ENCODE measurements at regions not wholly inside any gene's neighbourhood (a gene's known extent, or its start where the extent isn't known, plus 50 kb on each side); places are given as distances from the start of the nearest gene placed in this dataset.
"Not testable (repeated sequence)": the region's sequence is repeated elsewhere in the genome, so short reads cannot be mapped to it uniquely, and the experiment has no call there.

GRCh38 chr3:13140596-13140995, 67.4 kb upstream of the IQSEC1 start:
- Mint-ChIP-seq H3K27me3 (peaks cover 25% of the 10 kb centered on the region), H3K4me3 (no peak overlapping the region)

DNA sequence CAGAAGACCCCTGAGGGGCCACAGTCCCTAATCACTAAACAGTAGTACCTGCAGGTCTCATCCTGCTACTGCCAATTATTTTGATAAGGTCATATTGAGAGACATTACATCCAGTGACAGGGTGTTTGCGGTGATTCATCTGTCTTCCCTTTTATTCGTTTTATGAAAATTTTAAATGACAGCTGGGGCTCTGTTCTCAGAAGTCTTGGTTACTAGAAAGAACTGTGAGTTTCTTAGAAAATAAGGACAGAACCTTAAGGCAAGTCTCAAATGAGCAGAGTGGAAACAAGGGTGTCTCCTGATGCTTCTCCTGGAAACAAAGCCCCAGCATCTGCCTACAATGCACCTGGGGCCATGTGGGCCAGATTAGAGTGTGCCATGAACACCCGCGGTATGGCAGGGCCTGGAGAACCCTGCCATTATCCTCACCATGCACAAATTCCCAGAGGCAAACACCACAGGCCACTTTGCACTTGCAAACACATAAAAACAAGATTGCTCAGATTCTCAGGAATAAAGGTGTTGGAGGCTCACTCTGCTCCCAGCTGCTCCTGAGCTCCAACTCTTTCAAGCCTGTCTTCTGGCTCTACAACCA, 66.3 kb upstream of the IQSEC1 start:
- Mint-ChIP-seq H3K27me3 (peaks cover 25% of the 10 kb centered on the region), H3K4me1 (ENCODE audit: low read depth) (no peaks in the 10 kb centered on the region), H3K36me3 (ENCODE audit: low read depth) (no peaks in the 10 kb centered on the region), H3K9me3 (no peaks in the 10 kb centered on the region), H3K27ac (no peak overlapping the region), H3K4me3 (no peak overlapping the region)
- intact Hi-C loops (cut with micrococcal nuclease) = no loop called here

More at GRCh38 chr3:13140596-13140995, 67.4 kb upstream of the IQSEC1 start:
- intact Hi-C loops (cut with micrococcal nuclease) = no loop called here
- Mint-ChIP-seq H3K36me3 (ENCODE audit: low read depth) (no peaks in the 10 kb centered on the region), H3K4me1 (ENCODE audit: low read depth) (no peaks in the 10 kb centered on the region), H3K9me3 (no peaks in the 10 kb centered on the region), H3K27ac (no peak overlapping the region)

- intact Hi-C loops (cut with micrococcal nuclease) = no loop called here
- no peaks in the 10 kb centered on the region for H3K36me3 Mint-ChIP-seq (ENCODE audit: low read depth)
- H3K4me3 Mint-ChIP-seq = no peak overlapping the region
- H3K27ac Mint-ChIP-seq = no peak overlapping the region
- no peaks in the 10 kb centered on the region for H3K4me1 Mint-ChIP-seq (ENCODE audit: low read depth)
- H3K9me3 Mint-ChIP-seq = no peaks in the 10 kb centered on the region
- H3K27me3 Mint-ChIP-seq = peaks cover 25% of the 10 kb centered on the region
Measured at GRCh38 chr3:13138833-13139145, 65.6 kb upstream of the IQSEC1 start.

GRCh38 chr3:13137941-13138832, 65.0 kb upstream of the IQSEC1 start:
- Mint-ChIP-seq H3K27me3 (peaks cover 27% of the 10 kb centered on the region), H3K36me3 (ENCODE audit: low read depth) (no peaks in the 10 kb centered on the region), H3K4me1 (ENCODE audit: low read depth) (no peaks in the 10 kb centered on the region), H3K9me3 (no peaks in the 10 kb centered on the region), H3K4me3 (no peak overlapping the region), H3K27ac (no peak overlapping the region)
- intact Hi-C loops (cut with micrococcal nuclease) = no loop called here

GRCh38 chr3:13136848-13137247, 63.6 kb upstream of the IQSEC1 start:
- intact Hi-C loops (cut with micrococcal nuclease) = not testable (repeated sequence)

DNA sequence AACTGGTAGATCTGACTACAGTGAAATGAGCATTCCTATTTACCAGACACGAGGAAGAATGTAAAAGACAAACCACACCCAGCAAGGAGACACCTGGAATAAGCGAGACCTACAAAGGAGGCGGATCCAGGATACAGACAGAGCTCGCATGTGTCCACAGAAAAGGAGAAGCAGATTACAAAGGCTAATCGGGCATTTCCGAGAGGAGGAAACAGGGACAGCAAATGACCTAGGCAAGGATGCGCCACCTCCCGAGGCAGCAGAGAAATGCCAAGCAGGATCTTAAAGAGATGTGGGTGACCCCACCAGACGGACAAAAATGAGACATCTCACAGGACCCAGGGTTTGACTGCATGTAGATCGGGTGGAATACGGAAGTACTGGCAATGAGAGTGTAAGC, 63.2 kb upstream of the IQSEC1 start:
- H3K9me3 Mint-ChIP-seq = no peaks in the 10 kb centered on the region
- H3K36me3 Mint-ChIP-seq (ENCODE audit: low read depth) = no peaks in the 10 kb centered on the region
- H3K27me3 Mint-ChIP-seq = peaks cover 28% of the 10 kb centered on the region
- H3K4me1 Mint-ChIP-seq (ENCODE audit: low read depth) = no peaks in the 10 kb centered on the region
- intact Hi-C loops (cut with micrococcal nuclease) = no loop called here
- H3K27ac Mint-ChIP-seq = no peak overlapping the region
- no peak overlapping the region for H3K4me3 Mint-ChIP-seq

More at GRCh38 chr3:13136848-13137247, 63.6 kb upstream of the IQSEC1 start:
- not testable (repeated sequence) for H3K36me3 Mint-ChIP-seq (ENCODE audit: low read depth); H3K9me3 Mint-ChIP-seq; H3K27ac Mint-ChIP-seq; H3K4me1 Mint-ChIP-seq (ENCODE audit: low read depth); H3K4me3 Mint-ChIP-seq
- peaks cover 29% of the 10 kb centered on the region for H3K27me3 Mint-ChIP-seq

- no peak overlapping the region for H3K27ac Mint-ChIP-seq
- no peaks in the 10 kb centered on the region for H3K9me3 Mint-ChIP-seq
- H3K4me3 Mint-ChIP-seq = no peak overlapping the region
- no peaks in the 10 kb centered on the region for H3K4me1 Mint-ChIP-seq (ENCODE audit: low read depth)
- intact Hi-C loops (cut with micrococcal nuclease) = no loop called here
- H3K27me3 Mint-ChIP-seq = peaks cover 25% of the 10 kb centered on the region
- no peaks in the 10 kb centered on the region for H3K36me3 Mint-ChIP-seq (ENCODE audit: low read depth)
Measured at GRCh38 chr3:13135811-13136321, 62.6 kb upstream of the IQSEC1 start.

DNA sequence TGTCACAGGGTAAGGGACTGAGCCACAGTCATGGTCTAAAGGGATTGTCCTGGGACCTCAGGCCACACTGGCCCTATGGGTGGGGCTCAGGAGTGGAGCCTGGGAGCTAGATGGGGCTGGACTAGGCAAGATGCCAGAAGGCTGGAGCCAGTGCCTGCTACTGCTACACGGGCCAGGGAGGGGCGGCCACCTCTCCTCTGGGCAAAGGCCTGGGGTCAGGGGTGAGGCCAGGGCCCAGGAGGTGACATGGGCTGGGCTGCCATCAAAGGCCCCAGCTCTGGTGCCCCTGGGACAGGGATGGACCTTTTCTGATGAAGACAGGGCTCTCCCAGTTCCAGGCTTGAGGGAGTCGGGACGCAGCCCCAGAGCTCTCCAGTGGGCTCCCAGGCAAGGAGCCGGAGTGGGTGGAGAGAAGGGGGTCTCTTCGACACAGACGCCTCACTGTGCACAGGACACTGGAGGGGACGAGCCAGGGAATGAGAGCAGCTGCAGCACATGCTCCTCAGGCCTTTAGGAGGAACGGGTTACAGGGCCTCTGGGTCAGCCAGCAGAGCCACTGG, 62.1 kb upstream of the IQSEC1 start:
- no peaks in the 10 kb centered on the region for H3K9me3 Mint-ChIP-seq
- H3K27ac Mint-ChIP-seq = no peak overlapping the region
- H3K4me3 Mint-ChIP-seq = no peak overlapping the region
- peaks cover 26% of the 10 kb centered on the region for H3K27me3 Mint-ChIP-seq
- intact Hi-C loops (cut with micrococcal nuclease) = no loop called here
- H3K4me1 Mint-ChIP-seq (ENCODE audit: low read depth) = no peaks in the 10 kb centered on the region
- H3K36me3 Mint-ChIP-seq (ENCODE audit: low read depth) = no peaks in the 10 kb centered on the region

DNA sequence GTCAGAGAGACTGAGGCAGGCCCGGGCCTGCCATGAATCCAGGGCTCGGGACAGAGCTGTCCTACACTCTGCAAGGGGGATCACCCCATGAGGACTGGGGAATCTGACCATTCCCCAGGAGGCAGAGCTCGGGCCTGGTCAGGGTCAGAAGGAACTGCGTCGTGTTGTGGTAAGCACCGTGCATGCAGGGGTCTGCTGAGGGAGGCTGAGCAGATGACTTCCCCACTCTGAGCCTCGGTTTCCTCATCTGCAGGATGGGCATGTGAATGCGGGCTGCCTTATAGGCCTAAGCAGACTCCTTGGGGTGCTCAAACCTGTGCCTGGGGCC, 61.6 kb upstream of the IQSEC1 start:
- Mint-ChIP-seq H3K27ac (no peak overlapping the region), H3K36me3 (ENCODE audit: low read depth) (no peaks in the 10 kb centered on the region), H3K9me3 (no peaks in the 10 kb centered on the region), H3K4me1 (ENCODE audit: low read depth) (no peaks in the 10 kb centered on the region), H3K27me3 (peaks cover 23% of the 10 kb centered on the region), H3K4me3 (no peak overlapping the region)
- intact Hi-C loops (cut with micrococcal nuclease) = no loop called here

GRCh38 chr3:13134166-13134878, 61.1 kb upstream of the IQSEC1 start:
- Mint-ChIP-seq H3K27ac (no peak overlapping the region), H3K4me1 (ENCODE audit: low read depth) (no peaks in the 10 kb centered on the region), H3K36me3 (ENCODE audit: low read depth) (no peaks in the 10 kb centered on the region), H3K9me3 (no peaks in the 10 kb centered on the region), H3K4me3 (no peak overlapping the region), H3K27me3 (peaks cover 21% of the 10 kb centered on the region)
- intact Hi-C loops (cut with micrococcal nuclease) = no loop called here

DNA sequence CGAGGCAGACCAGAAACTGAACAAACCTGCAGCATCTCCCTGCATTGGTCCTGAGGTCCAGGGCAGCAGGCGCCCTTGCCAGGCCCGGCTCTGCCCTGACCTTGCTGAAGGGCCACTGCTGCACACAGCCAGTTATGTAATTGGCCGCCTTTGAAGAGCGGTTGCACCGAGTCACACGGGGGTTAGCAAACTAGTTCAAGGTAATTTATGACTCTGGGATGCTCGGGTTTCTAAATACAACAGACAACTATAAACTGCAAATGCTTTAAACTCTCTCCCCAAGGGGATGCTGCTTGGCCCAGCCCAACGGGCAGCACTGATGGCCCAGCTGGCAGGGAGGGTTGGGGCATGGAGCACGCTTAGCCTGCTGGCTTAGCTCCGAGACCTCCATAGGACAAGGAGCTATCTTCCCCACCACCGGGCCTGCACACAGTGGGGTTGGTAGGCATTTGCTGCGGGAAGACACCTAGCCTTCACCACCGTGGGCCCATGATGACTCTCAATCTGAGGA, 60.3 kb upstream of the IQSEC1 start:
- intact Hi-C loops (cut with micrococcal nuclease) = no loop called here
- H3K4me1 Mint-ChIP-seq (ENCODE audit: low read depth) = no peaks in the 10 kb centered on the region
- no peaks in the 10 kb centered on the region for H3K9me3 Mint-ChIP-seq
- no peak overlapping the region for H3K27ac Mint-ChIP-seq
- peaks cover 21% of the 10 kb centered on the region for H3K27me3 Mint-ChIP-seq
- H3K36me3 Mint-ChIP-seq (ENCODE audit: low read depth) = no peaks in the 10 kb centered on the region
- no peak overlapping the region for H3K4me3 Mint-ChIP-seq

- Mint-ChIP-seq H3K9me3 (no peaks in the 10 kb centered on the region), H3K36me3 (ENCODE audit: low read depth) (no peaks in the 10 kb centered on the region), H3K4me1 (ENCODE audit: low read depth) (no peaks in the 10 kb centered on the region), H3K27ac (no peak overlapping the region), H3K27me3 (peaks cover 26% of the 10 kb centered on the region), H3K4me3 (no peak overlapping the region)
- intact Hi-C loops (cut with micrococcal nuclease) = no loop called here
Measured at GRCh38 chr3:13132731-13133410, 59.6 kb upstream of the IQSEC1 start.

GRCh38 chr3:13132281-13132680, 59.1 kb upstream of the IQSEC1 start:
- no peaks in the 10 kb centered on the region for H3K36me3 Mint-ChIP-seq (ENCODE audit: low read depth)
- H3K4me1 Mint-ChIP-seq (ENCODE audit: low read depth) = no peaks in the 10 kb centered on the region
- no peaks in the 10 kb centered on the region for H3K9me3 Mint-ChIP-seq
- H3K27ac Mint-ChIP-seq = no peak overlapping the region
- peaks cover 25% of the 10 kb centered on the region for H3K27me3 Mint-ChIP-seq
- intact Hi-C loops (cut with micrococcal nuclease) = no loop called here
- H3K4me3 Mint-ChIP-seq = no peak overlapping the region
